ENCODE measurements at regions not wholly inside any gene's neighbourhood (a gene's known extent, or its start where the extent isn't known, plus 50 kb on each side); places are given as distances from the start of the nearest gene placed in this dataset.

GRCh38 chr3:82474711-82475110 lies 713.3 kb upstream of the GBE1 start:
- H3K36me3 ChIP-seq (replicated peaks in 1 of 2; ENCODE audit: control insufficient read depth in 1 of 2, insufficient read depth in 2 of 2, low read length in 2 of 2) = no peaks in the 10 kb centered on the region
- no peaks in the 10 kb centered on the region for H3K36me3 Mint-ChIP-seq
- no peaks in the 10 kb centered on the region for H3K27me3 ChIP-seq (ENCODE audit: control insufficient read depth in 2 of 2, insufficient read depth in 2 of 2, low read length in 2 of 2)
- TF ChIP-seq CTCF (IDR thresholded peaks at IDR 0.05) = no peak
- H3K27ac Mint-ChIP-seq = no peak overlapping the region
- intact Hi-C loops (cut with micrococcal nuclease) = no loop called here
- H3K9ac ChIP-seq (ENCODE audit: insufficient read depth, low read length, poor library complexity, severe bottlenecking) = no peak overlapping the region
- H3K79me2 ChIP-seq (ENCODE audit: insufficient read depth, low read length) = no peaks in the 10 kb centered on the region
- peaks cover 6 to 8% of the 10 kb centered on the region in 2 donors for H3K9me3 ChIP-seq (replicated peaks in 1 of 2; ENCODE audit: control insufficient read depth in 1 of 2, insufficient read depth in 1 of 2, low read length in 2 of 2)
- H3K27me3 Mint-ChIP-seq (ENCODE audit: low read depth in 3 of 3) = no peaks in the 10 kb centered on the region
- no peak overlapping the region for H3K4me3 ChIP-seq (replicated peaks in 1 of 3; ENCODE audit: low read depth in 2 of 3, low read length in 3 of 3)
- no peak overlapping the region for H2AFZ ChIP-seq (ENCODE audit: insufficient read depth, low read depth, low read length, poor library complexity, severe bottlenecking)
- H3K4me1 ChIP-seq (ENCODE audit: control insufficient read depth in 1 of 2, insufficient read depth in 2 of 2, low read length in 2 of 2) = no peaks in the 10 kb centered on the region
- H3K4me3 Mint-ChIP-seq = no peak overlapping the region
- peaks cover 0 to 5% (median 3%) of the 10 kb centered on the region in 7 donors for H3K9me3 Mint-ChIP-seq
- no peak for DNase-seq
- no peak overlapping the region for H3K27ac ChIP-seq (ENCODE audit: low read depth in 1 of 2, low read length in 2 of 2)
- no peaks in the 10 kb centered on the region for H4K20me1 ChIP-seq (ENCODE audit: insufficient read depth, low read length)
- no peak overlapping the region for H3K4me2 ChIP-seq (replicated peaks; ENCODE audit: extremely low read depth, low read length, poor library complexity, severe bottlenecking)
- H3K4me1 Mint-ChIP-seq = no peaks in the 10 kb centered on the region

- no peak for TF ChIP-seq CTCF (IDR thresholded peaks at IDR 0.05)
- intact Hi-C loops (cut with micrococcal nuclease) = no loop called here
Measured at GRCh38 chr3:82473864-82474541, 712.6 kb upstream of the GBE1 start.

More at GRCh38 chr3:82473864-82474541, 712.6 kb upstream of the GBE1 start:
- no peak overlapping the region for H3K27ac ChIP-seq (ENCODE audit: low read depth in 1 of 2, low read length in 2 of 2)
- H3K79me2 ChIP-seq (ENCODE audit: insufficient read depth, low read length) = no peaks in the 10 kb centered on the region
- Mint-ChIP-seq H3K27me3 (ENCODE audit: low read depth in 3 of 3) (no peaks in the 10 kb centered on the region), H3K4me1 (no peaks in the 10 kb centered on the region), H3K27ac (no peak overlapping the region), H3K9me3 (peaks cover 0 to 5% (median 3%) of the 10 kb centered on the region in 7 donors), H3K36me3 (no peaks in the 10 kb centered on the region), H3K4me3 (no peak overlapping the region)
- H3K27me3 ChIP-seq (ENCODE audit: control insufficient read depth in 2 of 2, insufficient read depth in 2 of 2, low read length in 2 of 2) = no peaks in the 10 kb centered on the region
- no peak for DNase-seq
- no peaks in the 10 kb centered on the region for H4K20me1 ChIP-seq (ENCODE audit: insufficient read depth, low read length)
- no peak overlapping the region for H2AFZ ChIP-seq (ENCODE audit: insufficient read depth, low read depth, low read length, poor library complexity, severe bottlenecking)
- peaks cover 6 to 8% of the 10 kb centered on the region in 2 donors for H3K9me3 ChIP-seq (replicated peaks in 1 of 2; ENCODE audit: control insufficient read depth in 1 of 2, insufficient read depth in 1 of 2, low read length in 2 of 2)
- no peak overlapping the region for H3K4me2 ChIP-seq (replicated peaks; ENCODE audit: extremely low read depth, low read length, poor library complexity, severe bottlenecking)
- H3K36me3 ChIP-seq (replicated peaks in 1 of 2; ENCODE audit: control insufficient read depth in 1 of 2, insufficient read depth in 2 of 2, low read length in 2 of 2) = no peaks in the 10 kb centered on the region
- H3K4me1 ChIP-seq (ENCODE audit: control insufficient read depth in 1 of 2, insufficient read depth in 2 of 2, low read length in 2 of 2) = no peaks in the 10 kb centered on the region
- H3K9ac ChIP-seq (ENCODE audit: insufficient read depth, low read length, poor library complexity, severe bottlenecking) = no peak overlapping the region
- no peak overlapping the region for H3K4me3 ChIP-seq (replicated peaks in 1 of 3; ENCODE audit: low read depth in 2 of 3, low read length in 3 of 3)

Measured in CD14-positive monocyte (primary cell).